ENCODE measurements at regions not wholly inside any gene's neighbourhood (a gene's known extent, or its start where the extent isn't known, plus 50 kb on each side); places are given as distances from the start of the nearest gene placed in this dataset.
"Not testable (repeated sequence)": the region's sequence is repeated elsewhere in the genome, so short reads cannot be mapped to it uniquely, and the experiment has no call there.

DNA sequence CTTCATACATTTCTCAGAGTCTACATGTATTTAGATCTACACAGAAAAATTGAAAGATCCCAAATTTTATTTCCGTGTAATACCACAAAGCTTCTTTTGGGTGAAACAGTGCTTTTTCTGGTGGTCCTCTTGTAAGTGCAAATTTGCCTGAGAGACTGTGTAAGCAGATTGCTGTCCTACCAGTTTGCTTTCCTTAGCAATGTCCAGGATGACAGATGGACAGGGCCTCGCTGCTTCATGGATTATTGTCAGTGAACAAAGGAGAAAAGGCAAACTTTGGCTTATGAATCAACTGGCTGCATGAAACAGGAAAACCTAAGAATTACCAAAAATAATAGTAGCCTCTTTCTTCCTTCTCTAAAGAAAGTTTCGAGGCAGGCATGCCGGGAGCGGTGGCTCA lies 82.6 kb upstream of the UBE2E1 start:
- H3K4me3 ChIP-seq (ENCODE audit: low read depth, low read length) = no peak overlapping the region
- DNase-seq (ENCODE audit: low read depth) = no peak
- TF ChIP-seq, protein P1, sequence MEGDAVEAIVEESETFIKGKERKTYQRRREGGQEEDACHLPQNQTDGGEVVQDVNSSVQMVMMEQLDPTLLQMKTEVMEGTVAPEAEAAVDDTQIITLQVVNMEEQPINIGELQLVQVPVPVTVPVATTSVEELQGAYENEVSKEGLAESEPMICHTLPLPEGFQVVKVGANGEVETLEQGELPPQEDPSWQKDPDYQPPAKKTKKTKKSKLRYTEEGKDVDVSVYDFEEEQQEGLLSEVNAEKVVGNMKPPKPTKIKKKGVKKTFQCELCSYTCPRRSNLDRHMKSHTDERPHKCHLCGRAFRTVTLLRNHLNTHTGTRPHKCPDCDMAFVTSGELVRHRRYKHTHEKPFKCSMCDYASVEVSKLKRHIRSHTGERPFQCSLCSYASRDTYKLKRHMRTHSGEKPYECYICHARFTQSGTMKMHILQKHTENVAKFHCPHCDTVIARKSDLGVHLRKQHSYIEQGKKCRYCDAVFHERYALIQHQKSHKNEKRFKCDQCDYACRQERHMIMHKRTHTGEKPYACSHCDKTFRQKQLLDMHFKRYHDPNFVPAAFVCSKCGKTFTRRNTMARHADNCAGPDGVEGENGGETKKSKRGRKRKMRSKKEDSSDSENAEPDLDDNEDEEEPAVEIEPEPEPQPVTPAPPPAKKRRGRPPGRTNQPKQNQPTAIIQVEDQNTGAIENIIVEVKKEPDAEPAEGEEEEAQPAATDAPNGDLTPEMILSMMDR (conservative IDR thresholded peaks at IDR 0.05; ENCODE audit: low read depth, low read length) = no peak

DNA sequence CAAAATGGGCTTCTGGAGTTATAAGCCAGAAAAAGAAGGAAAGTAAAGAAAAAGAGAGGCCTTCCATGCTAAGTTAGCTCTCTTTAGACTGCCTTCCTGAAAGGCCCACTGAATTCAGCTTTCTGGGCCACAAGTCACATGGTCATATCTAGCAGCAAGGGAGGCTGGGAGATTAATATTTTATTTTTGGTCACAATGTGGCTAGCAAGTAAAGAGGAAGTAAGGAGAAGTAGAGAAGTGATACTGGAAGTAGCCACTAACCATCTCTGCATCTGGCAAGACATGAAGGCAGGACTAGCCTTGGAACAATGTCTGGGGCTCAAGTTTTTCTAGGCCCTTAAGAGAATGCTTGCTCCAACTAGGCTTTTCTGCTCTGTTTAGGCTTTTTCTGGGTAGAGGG lies 81.8 kb upstream of the UBE2E1 start:
- DNase-seq (ENCODE audit: low read depth) = no peak
- H3K4me3 ChIP-seq (ENCODE audit: low read depth, low read length) = no peak overlapping the region
- TF ChIP-seq, protein P1 (conservative IDR thresholded peaks at IDR 0.05; ENCODE audit: low read depth, low read length) = no peak

DNA sequence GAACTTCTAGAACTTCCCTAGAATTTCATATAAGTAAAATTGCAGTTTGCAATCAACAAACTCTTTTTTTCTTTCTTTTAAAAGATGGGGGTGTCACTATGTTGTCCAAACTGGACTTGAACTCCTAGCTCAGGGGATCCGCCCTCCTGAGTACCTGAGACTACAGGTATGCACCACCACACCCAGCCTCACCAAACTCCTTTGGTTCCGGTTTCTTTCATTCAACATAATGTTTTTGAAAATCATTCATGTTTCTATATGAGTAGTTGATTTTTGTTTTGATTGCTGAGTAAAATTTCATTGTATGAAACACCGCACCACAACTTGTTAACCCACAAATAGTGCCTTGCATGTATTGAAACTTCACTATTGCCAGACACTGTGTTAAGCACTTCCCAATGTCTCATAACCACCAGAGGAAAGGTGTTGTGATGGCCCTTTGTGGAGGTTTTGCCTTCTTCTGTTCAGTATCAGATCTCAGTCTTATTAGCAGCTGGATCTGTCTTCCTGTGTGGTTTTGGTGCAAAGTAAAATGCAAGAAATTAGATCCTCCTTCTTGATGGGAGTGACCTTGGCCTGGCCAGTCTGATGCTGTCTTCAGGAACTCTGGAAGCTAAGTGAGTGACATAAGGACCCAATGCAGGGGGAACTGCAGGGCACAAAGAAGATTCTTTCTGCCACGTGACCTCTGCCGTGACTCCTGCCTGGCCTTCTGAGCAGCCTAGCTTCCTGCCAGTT lies 78.8 kb upstream of the UBE2E1 start:
- no peak for DNase-seq (ENCODE audit: low read depth)
- H3K4me3 ChIP-seq (ENCODE audit: low read depth, low read length) = no peak overlapping the region
- TF ChIP-seq, protein P1 (conservative IDR thresholded peaks at IDR 0.05; ENCODE audit: low read depth, low read length) = no peak

DNA sequence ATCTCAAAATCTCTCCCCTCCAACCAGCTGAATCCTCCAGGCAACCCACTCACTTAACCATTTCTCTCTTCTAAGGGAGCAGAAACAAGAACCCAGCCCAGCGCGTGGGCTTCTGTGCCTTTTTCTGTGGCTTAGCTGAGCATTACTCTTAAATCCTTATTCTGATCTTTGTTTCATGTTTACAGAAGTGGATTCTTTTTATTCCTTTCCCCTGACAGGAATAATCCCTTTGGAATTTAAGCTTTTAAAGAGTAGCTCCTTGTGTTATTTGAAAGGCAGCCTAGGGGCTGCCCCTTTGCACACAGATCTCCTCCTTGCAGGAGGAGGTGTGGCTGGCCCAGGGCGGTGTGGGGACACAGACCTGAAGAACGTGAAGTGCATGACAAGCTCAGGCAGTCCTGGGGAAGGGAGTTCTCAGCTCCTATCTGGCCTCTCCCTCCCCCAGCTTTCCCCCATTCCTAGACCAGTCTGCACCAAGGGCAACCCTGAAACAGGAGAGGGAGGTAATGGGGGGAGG lies 77.1 kb upstream of the UBE2E1 start:
- no peak overlapping the region for H3K4me3 ChIP-seq (ENCODE audit: low read depth, low read length)
- TF ChIP-seq, protein P1 (conservative IDR thresholded peaks at IDR 0.05; ENCODE audit: low read depth, low read length) = no peak
- no peak for DNase-seq (ENCODE audit: low read depth)

DNA sequence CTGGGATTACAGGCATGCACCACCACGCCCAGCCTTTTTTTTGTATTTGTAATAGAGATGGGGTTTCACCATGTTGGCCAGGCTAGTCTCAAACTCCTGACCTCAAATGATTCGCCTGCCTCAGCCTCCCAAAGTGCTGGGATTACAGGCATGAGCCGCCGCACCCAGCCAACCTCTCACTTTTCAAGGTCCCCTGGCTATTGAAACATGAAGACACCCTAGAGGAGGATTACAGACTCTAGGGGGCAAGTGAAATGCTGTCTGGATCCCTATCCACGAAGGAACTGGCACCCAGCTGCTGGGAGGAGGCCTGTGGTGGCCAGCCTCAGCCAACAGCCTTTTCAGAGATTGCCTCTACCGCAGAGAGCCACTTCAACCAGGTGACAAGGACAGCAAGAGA lies 76.4 kb upstream of the UBE2E1 start:
- H3K4me3 ChIP-seq (ENCODE audit: low read depth, low read length); DNase-seq (ENCODE audit: low read depth): not testable (repeated sequence)

DNA sequence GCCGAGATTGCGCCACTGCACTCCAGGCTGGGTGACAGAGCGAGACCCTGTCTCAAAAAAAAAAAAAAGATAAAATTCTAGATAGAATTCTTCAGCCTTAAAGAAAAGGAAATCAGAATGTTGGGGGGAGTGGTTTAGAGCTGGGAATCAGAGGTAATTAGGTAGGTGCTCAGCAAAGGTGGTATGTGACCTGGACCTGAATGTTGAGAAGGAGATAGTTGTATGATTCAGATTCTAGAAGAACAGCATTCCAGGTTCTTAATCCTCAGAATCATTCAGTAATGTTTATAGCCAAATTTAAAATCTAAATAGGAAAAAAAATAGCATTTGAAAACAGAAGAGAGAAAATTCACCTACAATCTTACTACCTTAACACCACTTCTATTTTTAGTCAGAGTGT lies 71.3 kb upstream of the UBE2E1 start:
- TF ChIP-seq, protein P1 (conservative IDR thresholded peaks at IDR 0.05; ENCODE audit: low read depth, low read length) = no peak
- no peak for DNase-seq (ENCODE audit: low read depth)

DNA sequence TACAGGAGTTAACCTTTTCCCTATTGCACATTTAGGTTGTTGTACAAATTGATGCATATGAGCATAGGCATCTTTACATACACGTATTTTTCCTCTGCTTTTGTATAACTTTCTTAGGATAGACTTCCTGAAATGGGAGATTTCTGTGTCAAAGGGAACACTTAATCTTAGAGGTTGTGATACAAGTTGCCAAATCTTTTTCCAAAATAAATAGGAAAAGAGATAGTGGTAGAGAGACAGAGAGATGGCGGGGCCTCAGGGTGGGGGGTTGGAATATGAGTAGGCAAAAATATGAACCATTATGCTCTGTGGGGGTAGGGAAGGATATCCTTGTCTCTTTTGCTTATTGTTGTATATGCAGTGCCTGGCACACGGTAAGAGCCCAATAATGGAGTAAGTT lies 70.7 kb upstream of the UBE2E1 start:
- no peak for DNase-seq (ENCODE audit: low read depth)
- H3K4me3 ChIP-seq (ENCODE audit: low read depth, low read length) = no peak overlapping the region
- TF ChIP-seq, protein P1 (conservative IDR thresholded peaks at IDR 0.05; ENCODE audit: low read depth, low read length) = no peak

More for the DNA sequence above, 71.3 kb upstream of the UBE2E1 start:
- H3K4me3 ChIP-seq (ENCODE audit: low read depth, low read length) = no peak overlapping the region

All from epithelial cell of proximal tubule (primary cell).